GM18909 (cell line): ENCODE measurements at regions not wholly inside any gene's neighbourhood (a gene's known extent, or its start where the extent isn't known, plus 50 kb on each side); places are given as distances from the start of the nearest gene placed in this dataset.

ENCODE experiments used
- ATAC-seq: cut with Tn5 transposase; IDR thresholded peaks from one replicate; pipeline ENCODE4 v1.9.1; 2021; ENCODE audit warnings: mild to moderate bottlenecking; ENCODE audit not compliant: unreplicated experiment, poor library complexity

DNA sequence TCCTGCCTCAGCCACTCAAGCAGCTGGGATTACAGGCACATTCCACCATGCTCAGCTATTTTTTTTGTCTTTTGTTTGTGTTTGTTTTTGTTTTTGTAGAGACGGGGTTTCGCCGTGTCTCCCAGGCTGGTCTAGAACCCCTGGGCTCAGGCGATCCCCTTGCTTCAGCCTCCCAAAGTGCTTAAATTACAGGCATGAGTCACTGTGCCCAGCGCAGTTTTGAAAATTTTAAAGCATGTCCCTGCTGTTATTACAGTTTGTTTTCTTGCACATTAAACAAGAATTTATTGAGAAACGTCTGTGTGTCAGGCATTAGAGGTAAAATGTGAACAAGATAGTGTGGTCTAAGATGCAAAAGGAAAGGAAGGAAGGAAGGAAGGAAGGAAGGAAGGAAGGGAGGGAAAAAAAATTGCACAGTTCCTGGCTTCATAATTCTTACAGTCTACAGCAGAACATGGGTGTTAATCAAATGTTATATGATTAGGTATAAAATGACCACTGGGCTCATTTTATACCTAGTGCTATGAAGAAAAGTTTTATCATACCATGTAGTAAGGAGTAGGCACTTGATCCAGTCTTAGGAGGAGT lies 205.4 kb downstream of the SNX18 start:
- no peak for ATAC-seq

DNA sequence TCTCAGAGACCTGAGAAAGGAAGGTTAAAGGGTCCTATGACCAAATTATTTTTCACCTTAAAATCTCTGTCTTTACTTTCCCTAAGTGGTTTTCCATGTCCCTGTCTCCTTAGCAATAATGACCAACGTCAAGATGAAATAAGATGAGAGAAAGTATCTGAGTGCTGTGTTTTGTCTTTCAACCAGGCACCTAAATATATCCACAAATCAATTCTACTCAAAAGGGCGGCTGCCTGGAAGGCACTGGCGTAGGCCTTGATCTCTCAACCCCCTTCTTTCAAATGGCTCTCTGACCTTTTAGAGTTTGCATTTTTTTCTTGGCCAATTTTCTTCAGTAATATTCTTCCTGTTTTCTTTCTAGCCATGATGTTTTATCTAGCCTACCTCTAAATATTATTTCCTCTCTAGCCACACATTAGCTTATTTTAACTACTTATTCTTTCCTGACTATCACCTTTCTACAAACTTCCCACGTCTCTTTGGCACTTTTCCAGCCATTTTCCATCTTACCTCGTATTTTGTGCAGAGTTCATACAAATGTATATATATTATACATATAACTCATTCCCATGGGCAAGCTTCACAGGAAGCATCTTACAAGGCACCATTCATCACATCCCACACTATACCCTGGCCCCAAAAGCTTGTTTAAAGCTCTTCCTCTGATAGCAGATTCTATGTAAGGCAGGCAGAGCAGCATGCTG lies 204.5 kb downstream of the SNX18 start:
- ATAC-seq = no peak

DNA sequence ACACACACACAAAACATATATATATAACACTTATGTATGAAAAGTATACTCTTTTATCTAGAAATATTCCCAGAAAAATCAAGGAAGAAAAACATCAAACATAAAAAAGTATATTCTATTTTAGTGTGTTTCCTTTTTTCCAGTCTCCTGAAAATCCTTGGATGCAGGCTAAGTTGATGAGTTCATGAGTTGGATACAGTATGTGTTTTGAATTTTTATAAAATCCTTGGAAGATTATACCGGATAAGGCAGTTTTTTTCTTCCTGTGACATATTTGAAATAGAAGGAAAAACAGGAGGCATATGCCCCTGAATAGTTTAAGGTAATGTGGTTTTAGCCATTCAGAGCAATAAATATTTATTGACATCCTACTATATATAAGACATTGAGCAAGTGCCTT lies 203.6 kb downstream of the SNX18 start:
- ATAC-seq = no peak

DNA sequence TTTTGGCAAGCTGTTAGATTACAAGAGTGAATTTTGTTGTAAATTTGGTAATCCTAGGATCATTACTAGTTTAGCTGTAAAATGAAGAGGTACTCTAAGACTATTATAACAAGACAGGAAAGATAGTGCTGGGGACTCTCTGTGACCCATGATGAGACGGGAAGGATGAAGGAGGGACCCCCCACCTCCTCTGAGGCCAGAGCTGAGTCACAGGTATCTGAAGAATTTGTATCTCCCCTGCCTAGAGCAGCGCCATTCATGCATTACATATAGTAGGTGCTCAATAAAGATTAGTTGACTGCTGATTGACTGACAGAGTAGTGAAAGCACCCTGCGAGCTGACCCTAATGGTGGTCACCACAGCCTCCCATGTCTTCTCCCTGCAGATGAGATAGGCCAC lies 202.8 kb downstream of the SNX18 start:
- no peak for ATAC-seq

DNA sequence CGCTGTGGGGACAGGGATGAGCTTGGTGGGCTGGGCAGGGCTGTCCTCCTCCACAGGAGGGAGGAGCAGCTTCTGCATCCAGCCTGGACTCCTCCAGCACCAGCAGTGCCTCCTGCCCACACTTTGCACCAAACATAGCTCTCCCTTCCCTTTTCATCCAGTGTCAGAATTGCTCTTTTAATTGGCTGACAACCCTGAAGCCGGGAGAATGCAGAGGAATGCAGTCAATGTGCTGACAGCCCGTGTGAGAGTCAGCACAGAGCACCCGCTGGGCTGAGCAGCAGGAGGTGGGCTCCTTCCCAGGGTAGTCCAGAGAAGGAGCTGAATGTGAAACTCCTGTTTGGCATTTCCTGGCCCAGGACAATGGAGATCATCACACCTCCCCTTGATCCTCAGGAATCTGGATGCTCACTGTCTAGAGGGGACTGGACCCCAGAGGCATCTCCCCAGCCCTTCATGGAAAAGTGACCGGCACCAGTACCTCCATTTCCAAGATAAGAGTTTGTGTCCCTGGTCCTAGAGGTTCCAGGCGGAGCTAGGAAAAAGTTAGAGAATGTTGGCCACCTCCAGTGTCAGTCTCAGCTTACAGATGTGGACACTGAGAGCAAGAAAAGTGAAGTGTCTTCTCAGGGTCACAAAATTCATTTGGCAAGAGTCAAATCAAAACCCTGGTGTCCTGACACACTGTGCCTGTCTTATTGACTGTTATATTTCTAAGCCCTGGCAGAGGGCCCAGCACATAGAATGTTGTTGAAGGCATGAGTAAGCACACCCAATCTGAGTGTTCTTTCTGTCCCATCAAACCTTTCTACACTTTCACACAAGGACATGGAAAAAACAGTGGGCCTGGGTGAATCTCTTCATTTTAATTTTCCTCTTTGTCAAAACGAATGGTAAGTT lies 202.1 kb downstream of the SNX18 start:
- no peak for ATAC-seq

DNA sequence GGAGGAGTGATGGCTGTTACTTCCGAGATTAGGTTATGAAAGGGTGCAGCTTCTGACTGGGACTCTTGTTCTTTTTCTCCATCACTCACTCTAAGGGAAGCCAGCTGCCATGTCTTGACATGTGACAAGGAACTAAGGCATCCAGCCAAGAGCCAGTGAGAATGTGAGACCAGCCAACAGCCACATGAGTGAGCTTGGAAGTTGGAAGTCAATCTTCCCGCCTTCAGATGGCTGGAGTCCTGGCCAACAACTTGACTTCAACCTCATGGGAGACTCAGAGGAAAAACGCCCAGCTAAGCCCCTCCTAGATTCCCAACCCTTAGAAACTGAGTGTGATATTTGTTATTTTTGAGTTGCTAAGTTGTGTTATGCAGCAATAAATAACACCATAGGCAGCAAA lies 201.1 kb downstream of the SNX18 start:
- ATAC-seq = no peak

DNA sequence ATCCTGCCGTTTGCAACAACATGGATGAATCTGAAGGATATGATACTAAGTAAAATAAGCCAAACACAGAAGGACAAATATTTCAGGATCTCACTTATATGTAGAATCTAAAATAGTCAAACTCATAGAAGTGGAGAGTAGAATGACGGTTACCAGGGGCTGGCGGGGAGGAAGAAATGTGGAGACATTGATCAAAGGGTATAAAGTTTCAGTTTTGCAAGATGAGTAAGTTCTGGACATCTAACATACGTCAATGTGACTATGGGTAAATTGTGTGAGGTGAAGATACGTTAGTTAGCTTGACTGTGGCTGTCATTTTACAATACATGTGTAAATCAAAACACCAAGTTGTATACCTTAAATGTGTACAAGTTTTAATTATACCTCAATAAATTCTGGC lies 200.3 kb downstream of the SNX18 start:
- ATAC-seq = no peak

DNA sequence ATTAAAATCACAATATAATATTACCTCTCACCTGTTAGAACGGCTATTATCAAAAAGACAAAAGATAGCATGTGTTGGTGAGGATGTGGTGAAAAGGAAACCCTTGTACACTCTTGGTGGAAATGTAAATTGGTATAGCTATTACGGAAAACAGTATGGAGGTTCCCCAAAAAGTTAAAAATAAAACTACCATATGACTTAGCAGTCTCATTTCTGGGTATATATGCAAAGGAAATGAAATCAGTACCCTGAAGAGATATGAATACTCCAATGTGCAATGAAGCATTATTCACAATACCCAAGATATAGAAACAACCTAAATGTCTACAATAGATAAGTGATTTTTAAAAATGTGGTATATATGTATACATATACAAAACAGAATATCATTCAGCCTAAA lies 199.9 kb downstream of the SNX18 start:
- no peak for ATAC-seq

DNA sequence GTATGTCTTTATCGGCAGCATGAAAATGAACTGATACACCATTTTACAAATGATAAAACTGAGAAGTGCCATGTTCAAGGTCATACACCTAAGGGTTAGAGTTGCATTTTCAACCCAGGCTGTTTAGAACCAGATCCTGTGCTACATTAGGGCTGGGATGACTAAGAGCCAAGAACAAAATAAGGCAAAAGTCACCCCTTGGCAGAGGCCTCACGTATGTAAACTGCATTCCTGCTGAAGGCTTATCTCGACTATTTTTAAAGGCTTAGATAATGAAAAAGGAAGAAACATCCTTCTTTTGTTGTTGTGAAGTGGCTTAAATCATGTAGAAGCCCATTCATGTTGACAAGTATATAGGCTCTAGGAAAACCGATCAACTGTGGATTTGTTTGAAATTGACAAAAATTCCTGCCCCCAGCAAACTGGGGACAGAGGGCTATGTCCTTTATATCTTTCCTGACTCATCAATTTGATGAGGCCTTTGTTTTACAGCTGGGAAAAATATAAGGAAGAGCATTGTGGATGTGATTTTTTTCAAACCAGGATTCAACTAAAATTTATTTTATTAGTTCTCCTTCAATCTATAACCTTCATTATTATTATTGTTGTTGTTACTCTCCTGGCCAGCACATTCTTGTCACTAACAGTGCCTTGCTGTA lies 196.5 kb downstream of the SNX18 start:
- no peak for ATAC-seq

DNA sequence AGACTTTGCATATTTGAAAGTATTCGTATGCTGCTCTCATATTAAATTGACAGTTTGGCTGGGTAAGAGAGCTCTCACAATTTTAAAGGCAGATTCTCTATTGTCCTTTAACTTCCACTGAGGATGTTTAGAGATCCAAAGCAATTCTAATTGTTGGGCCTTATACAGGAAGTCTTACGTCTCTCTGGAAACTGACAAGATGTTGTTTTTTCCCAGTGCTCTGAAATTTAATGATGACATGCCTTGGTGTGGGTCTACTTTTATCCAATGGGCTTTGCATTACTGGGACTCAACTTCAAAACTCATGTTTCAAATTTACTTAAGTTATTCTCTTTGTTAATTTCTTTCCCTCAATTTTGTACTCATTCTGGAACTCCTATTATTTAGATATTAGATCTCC lies 191.5 kb downstream of the SNX18 start:
- ATAC-seq = no peak

DNA sequence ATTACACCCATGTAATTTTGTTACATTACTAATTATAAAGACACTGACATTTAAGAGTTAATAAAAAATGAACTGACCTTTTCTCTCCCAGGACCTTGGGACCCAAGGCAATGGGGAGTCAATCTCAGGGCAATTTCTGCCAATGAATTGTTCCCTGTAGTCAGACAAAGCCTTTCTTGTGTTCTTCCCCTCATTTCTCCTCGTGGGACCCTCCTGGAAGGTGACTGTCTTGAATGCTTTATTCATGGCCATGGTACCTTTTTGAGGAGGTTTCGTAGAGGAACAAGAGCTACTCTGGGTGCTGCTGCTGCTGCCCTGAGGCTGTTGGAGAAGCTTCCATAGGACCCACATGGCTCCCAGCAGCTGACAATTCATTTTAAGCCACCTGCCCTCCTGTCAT lies 190.3 kb downstream of the SNX18 start:
- no peak for ATAC-seq

DNA sequence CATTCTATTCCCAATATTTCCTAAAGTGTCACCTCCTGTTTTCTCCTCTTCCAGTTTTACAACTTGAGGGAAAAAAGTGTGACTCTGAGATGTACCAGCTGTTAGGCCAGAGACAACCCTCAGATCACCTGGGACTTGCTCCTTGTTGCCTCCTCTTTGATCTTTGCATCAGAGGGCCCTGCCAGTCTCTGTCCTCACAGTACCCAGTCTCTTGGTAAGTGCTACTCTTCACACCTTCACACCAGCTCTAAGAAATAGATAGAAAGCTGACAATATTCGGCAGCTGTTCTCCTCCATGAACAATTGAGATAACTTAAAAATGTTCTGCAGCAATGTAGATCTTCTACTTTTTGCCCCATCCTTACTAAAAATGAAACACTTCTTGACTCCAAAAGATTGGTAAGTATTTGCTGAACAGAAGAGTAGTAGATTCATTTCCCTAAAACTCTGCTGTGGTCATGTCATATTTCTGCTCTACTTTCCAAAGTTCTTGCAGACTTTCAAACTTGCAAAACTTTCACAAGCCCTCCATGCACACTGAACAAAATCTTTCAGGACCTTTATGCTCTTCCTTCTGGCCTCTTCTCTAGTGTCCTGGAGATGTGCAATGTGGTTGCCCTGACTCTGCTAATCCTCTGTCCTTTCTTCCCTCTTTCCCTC lies 188.6 kb downstream of the SNX18 start:
- no peak for ATAC-seq

DNA sequence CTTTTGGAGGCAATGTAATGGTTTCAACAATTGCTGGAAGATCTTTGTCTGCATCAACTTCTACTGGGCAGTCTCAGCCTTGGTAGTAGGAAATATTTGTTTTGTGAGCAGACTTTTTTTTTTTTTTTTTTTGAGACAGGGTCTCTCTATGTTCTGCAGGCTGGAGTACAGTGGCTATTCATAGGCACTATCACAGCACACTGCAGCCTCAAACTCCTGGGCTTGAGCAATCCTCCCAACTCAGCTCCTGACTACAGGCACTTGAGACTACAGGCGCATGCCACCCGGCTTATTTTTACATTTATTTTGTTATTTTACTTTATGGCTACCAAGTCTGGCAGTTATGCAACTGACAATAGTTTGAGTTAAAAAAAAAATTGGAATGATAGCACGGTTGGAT lies 187.3 kb downstream of the SNX18 start:
- ATAC-seq = no peak

DNA sequence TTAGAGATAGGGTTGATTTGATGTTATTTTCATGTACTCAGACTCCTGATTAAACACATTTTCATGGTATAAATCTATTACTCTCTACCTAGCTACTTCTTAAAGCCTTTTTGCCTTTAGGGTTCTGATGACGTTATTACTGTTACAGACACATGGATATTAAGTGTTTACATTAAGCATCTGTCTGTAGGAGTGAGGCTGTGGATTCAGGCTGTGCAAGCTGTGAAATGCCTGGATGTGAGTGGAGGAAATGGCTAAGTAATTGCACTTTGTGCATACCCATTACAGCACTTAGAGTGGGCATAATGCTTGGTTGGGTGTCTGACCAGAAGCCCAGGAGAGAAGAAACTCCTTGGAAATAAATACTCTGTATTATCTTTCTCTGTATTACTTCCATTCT lies 186.8 kb downstream of the SNX18 start:
- ATAC-seq = no peak

DNA sequence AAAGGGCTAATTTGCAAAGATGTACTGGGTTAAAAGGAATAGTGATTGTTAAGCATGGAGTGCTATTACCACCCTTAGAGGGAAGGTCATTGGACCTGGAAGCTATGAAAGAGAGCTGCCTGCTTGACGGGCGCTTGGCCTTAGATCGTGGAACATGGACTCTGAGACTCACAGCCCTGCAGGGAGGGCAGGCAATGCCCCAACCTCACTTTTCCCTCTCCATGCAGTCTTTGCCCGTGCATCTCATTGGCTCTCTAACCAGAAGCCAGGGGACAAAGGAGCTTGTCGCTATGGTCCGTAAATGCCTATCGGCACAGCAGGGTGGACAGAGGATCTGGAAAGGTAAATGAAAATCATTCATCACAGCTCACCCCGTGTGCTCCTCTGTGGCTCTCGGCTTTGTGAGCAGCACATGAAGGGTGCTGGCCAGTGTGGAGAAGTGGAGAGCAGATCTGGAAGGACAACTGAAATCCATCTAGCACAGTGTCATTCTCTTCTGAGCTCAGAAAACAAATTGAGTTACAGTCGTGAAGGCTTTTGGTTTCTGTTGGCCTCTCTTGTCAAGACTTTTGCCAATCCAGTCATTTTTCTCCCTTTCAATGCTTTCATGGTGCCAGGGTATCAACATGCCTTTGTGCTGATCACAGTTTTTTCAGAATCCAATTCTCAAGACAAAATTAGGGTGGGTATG lies 186.2 kb downstream of the SNX18 start:
- ATAC-seq = no peak

DNA sequence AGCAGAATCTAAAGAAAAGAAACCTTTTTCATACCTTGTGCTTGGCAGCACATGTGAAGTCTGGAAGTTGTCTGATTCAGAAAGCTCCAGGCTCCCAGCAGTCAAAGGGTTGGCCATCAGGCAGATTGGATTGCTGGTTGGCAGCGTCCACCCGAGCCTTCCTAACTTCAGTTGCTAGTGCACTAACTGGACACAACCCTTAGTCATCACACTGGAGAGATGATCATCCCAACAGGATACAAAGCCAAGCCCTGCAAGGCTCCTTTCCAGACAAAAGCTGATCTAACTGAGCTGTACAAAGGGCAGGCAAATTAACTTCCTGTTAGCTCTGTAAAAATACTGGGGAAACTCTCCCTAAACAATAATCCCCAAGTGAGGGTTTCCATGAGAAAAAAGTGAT lies 185.6 kb downstream of the SNX18 start:
- no peak for ATAC-seq

DNA sequence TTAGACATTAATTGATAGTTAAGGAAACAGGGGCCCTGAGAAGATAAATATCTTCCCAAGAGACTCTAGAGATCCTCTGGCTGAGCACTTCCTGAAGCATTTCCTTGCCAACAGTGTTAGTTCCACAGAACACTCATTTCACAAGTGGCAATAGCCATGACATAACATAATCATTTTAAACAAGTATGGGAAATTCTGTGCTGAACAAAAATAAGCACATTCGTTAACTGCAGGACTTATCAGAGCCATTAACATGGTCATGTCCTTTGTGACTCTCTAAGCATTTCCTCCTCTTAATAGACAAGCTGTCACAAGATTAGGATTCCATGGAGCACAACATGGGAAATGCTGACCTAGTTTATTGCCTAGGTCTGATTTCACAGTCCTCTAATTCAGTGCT lies 184.9 kb downstream of the SNX18 start:
- ATAC-seq = no peak

DNA sequence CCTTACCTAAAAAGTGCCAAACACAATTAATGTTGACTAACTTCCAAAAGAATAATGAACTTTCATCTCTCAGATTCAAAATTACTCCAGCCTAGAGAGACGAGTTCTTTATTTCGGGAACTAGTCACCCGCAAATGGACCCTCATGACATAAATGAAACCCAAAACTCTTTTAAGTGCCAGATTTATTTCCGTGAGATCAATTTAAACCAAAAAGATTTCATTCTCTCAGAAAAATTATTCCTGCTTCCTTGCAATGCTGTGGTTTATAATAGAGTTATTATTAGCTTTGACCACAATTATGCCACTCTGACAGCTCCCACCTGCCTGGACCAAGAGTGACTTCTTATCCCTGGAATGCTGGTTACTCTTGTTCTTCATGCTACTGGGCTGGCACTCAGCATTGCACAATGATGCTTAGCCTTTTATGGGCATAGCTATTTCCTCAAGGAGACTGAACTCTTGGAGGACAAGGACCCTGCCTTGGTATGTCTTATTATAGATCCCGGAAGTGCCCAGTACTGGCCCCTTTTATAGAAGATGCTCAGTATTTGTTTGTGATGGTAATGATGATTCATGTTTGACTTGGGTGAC lies 183.5 kb downstream of the SNX18 start:
- no peak for ATAC-seq

DNA sequence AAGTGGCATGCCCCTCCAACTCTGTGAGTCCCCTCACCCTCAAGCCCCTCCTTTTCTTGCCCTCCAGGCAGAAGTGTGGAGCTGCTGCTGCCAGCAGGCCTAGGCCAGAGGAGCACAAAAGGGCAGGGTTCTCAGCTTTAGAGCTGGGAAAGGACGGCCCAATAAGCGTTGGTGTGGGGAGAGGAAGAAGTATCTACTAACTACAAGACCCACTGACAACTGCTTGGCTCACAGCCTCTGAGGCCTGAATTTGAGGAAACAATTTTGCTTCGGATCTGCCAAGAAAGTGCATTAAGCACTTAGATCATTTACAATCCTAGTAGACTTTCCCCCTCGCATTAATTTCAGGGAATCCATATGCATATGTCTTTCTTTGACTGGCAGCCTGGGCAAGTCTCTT lies 179.4 kb downstream of the SNX18 start:
- ATAC-seq = no peak

DNA sequence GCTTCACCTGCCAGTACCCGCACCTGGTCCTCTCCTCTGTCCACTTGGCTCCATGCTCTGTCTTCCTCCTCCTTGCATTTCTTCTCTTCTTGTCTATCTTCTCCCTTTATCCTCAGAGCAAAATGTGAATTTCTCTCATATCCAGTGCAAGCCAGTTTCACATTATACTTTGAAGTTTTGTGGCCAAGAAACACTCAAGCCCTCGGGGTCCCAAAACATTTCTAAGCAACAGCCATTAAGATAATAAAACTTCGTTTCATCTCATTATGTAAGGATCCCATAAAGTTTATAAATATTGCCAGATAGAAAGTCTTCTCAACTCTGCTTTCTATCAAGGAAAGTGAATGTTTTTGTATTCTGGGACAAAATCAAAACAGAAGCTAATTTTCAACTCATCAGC lies 178.8 kb downstream of the SNX18 start:
- no peak for ATAC-seq
